A673 (cell line): ENCODE measurements at regions not wholly inside any gene's neighbourhood (a gene's known extent, or its start where the extent isn't known, plus 50 kb on each side); places are given as distances from the start of the nearest gene placed in this dataset.

Experiments
- CTCF ChIP-seq: fragments of 300-800, 200-600 bp; sonication (generic); conservative IDR thresholded peaks from 2 replicates; pipeline ENCODE4 v1.5.1; 2017; ENCODE audit warnings: low read depth, mild to moderate bottlenecking, antibody characterized with exemption, low read length, moderate library complexity, mixed read lengths
- EZH2 ChIP-seq: fragments of 200-600 bp; sonication (generic); IDR thresholded peaks from 2 replicates; pipeline ENCODE4 v1.6.1; 2017; ENCODE audit warnings: borderline replicate concordance, low read depth, mild to moderate bottlenecking, mixed read lengths, antibody characterized with exemption, low read length; ENCODE audit not compliant: poor library complexity, severe bottlenecking

- TF ChIP-seq CTCF: no peak
- TF ChIP-seq EZH2: no peak
Observed at GRCh38 chr6:155854787-155855186, 399.1 kb upstream of the NOX3 start.
